A549 (cell line): ENCODE measurements at regions not wholly inside any gene's neighbourhood (a gene's known extent, or its start where the extent isn't known, plus 50 kb on each side); places are given as distances from the start of the nearest gene placed in this dataset.

Experiments used
- ATAC-seq, 2 experiments: fragments of 200-7000 bp in 1 of 2; fragments of >200 bp in 1 of 2; cut with Nextera tagmentation in 1 of 2; cut with Tn5 transposase in 1 of 2; 3 replicates each; pipeline versions ENCODE4 v1.8.0 to v1.9.1; 2018 to 2020; ENCODE audit warnings: mild to moderate bottlenecking in 1 of 2, moderate library complexity in 1 of 2
- CTCF ChIA-PET: fragments of 300-600 bp; sonication (Branson Sonifier 250); formaldehyde crosslinking; extraction: SDS; loops from one replicate; lab custom pipeline; 2021; ENCODE audit warnings: antibody characterized with exemption, inconsistent platforms; lab: Yijun Ruan, JAX
- POLR2A ChIA-PET: fragments of 350-600 bp; formaldehyde crosslinking; extraction: SDS; loops from one replicate; lab custom pipeline; 2021; ENCODE audit warnings: antibody characterized with exemption, inconsistent platforms; lab: Yijun Ruan, JAX
- DNase-seq, 2 experiments: peaks; one replicate each; pipeline versions ENCODE4 v3.0.0 to v3.0.0-alpha.2; 2011 to 2016; ENCODE audit warnings: low read depth in 1 of 2, low spot score in 1 of 2
- FAIRE-seq: peaks from 2 replicates; lab custom pipeline; 2011; peaks lifted over from hg19 to GRCh38; lab: Jason Lieb, UNC
- H3K27ac ChIP-seq, 2 experiments: fragments of >200 bp; sonication (Bioruptor Twin); formaldehyde crosslinking; 3 replicates each; pipeline ENCODE4 v1.5.1; 2016 to 2017
- H3K4me1 ChIP-seq: fragments of >200 bp; sonication (Bioruptor Twin); formaldehyde crosslinking; 3 replicates; pipeline ENCODE4 v1.6.1; 2016
- H3K4me2 ChIP-seq: fragments of >200 bp; sonication (Bioruptor Twin); formaldehyde crosslinking; 3 replicates; pipeline ENCODE4 v1.6.1; 2016
- H3K4me3 ChIP-seq: fragments of >200 bp; sonication (Bioruptor Twin); formaldehyde crosslinking; 3 replicates; pipeline ENCODE4 v1.5.1; 2016
- H3K9me3 ChIP-seq: fragments of >200 bp; sonication (Bioruptor Twin); formaldehyde crosslinking; 3 replicates; pipeline ENCODE4 v1.6.1; 2016
- E2F6 ChIP-seq: IDR thresholded peaks from 2 replicates; pipeline ENCODE4 v1.6.1; 2012; ENCODE audit warnings: low read depth, borderline replicate concordance
- ESRRA ChIP-seq: fragments of 150-350 bp; IDR thresholded peaks from 2 replicates; pipeline ENCODE4 v1.6.1; 2014; ENCODE audit warnings: mild to moderate bottlenecking, low read length, borderline replicate concordance
- FOSL2 ChIP-seq, 2 experiments: fragments of 450-650 bp in 1 of 2; fragments of >200 bp in 1 of 2; sonication (Bioruptor Twin) in 1 of 2; formaldehyde crosslinking; IDR thresholded peaks; 2 replicates each; pipeline versions ENCODE4 v1.5.0 to v1.6.1; 2016 to 2020; ENCODE audit warnings: mild to moderate bottlenecking in 1 of 2, moderate library complexity in 1 of 2
- FOXS1 ChIP-seq: fragments of 250-450 bp; sonication (Bioruptor Pico); IDR thresholded peaks from 2 replicates; pipeline ENCODE4 v1.5.0; 2020; ENCODE audit warnings: mild to moderate bottlenecking, moderate library complexity
- HES2 ChIP-seq: fragments of >200 bp; sonication (Bioruptor Twin); formaldehyde crosslinking; IDR thresholded peaks from 2 replicates; pipeline ENCODE4 v1.6.1; 2016
- HEYL ChIP-seq: fragments of 250-450 bp; sonication (Bioruptor Pico); IDR thresholded peaks from 2 replicates; pipeline ENCODE4 v1.8.0; 2021; ENCODE audit warnings: mild to moderate bottlenecking, moderate library complexity
- HOXA7 ChIP-seq: fragments of 250-450 bp; sonication (Bioruptor Pico); IDR thresholded peaks from 2 replicates; pipeline ENCODE4 v1.5.0; 2020; ENCODE audit warnings: mild to moderate bottlenecking, moderate library complexity
- HOXB5 ChIP-seq: fragments of 250-450 bp; sonication (Bioruptor Pico); IDR thresholded peaks from 2 replicates; pipeline ENCODE4 v1.5.0; 2020; ENCODE audit warnings: mild to moderate bottlenecking, moderate library complexity
- JUNB ChIP-seq: fragments of >200 bp; sonication (Bioruptor Twin); formaldehyde crosslinking; IDR thresholded peaks from 2 replicates; pipeline ENCODE4 v1.6.1; 2016
- KDM1A ChIP-seq: fragments of 200-600 bp; sonication (generic); IDR thresholded peaks from 2 replicates; pipeline ENCODE4 v1.6.1; 2016; ENCODE audit warnings: low read depth, mild to moderate bottlenecking
- MAFK ChIP-seq: fragments of 450-650 bp; IDR thresholded peaks from 2 replicates; pipeline ENCODE4 v1.6.1; 2014; ENCODE audit not compliant: partially characterized antibody
- MYC ChIP-seq: IDR thresholded peaks from 2 replicates; pipeline ENCODE4 v1.6.1; 2012; ENCODE audit warnings: mild to moderate bottlenecking, inconsistent platforms, low read length, improper control_type of control experiment, borderline replicate concordance
- NPAS2 ChIP-seq: fragments of 250-450 bp; sonication (Bioruptor Pico); IDR thresholded peaks from 2 replicates; pipeline ENCODE4 v1.8.0; 2022; ENCODE audit warnings: mild to moderate bottlenecking, moderate library complexity, borderline replicate concordance
- NR3C1 ChIP-seq: fragments of >200 bp; sonication (Bioruptor Twin); formaldehyde crosslinking; IDR thresholded peaks from 3 replicates; pipeline ENCODE4 v1.6.1; 2017
- PBX3 ChIP-seq: IDR thresholded peaks from 2 replicates; pipeline ENCODE4 v1.6.1; 2012
- PHF8 ChIP-seq: fragments of 200-600 bp; sonication (generic); IDR thresholded peaks from 2 replicates; pipeline ENCODE4 v1.6.1; 2016; ENCODE audit warnings: low read depth, mild to moderate bottlenecking, antibody characterized with exemption, moderate library complexity, borderline replicate concordance
- POLR2A ChIP-seq: IDR thresholded peaks from 2 replicates; pipeline ENCODE4 v1.6.1; 2012; ENCODE audit warnings: mild to moderate bottlenecking, low read length
- POLR2AphosphoS2 ChIP-seq: conservative IDR thresholded peaks from 2 replicates; pipeline ENCODE4 v1.6.1; 2012; ENCODE audit warnings: low read length, improper control_type of control experiment, inconsistent platforms
- REST ChIP-seq: fragments of 200-600 bp; sonication (generic); IDR thresholded peaks from 2 replicates; pipeline ENCODE4 v1.6.1; 2016; ENCODE audit warnings: antibody characterized with exemption, mild to moderate bottlenecking, moderate library complexity
- RNF2 ChIP-seq: fragments of 200-600 bp; sonication (generic); IDR thresholded peaks from 2 replicates; pipeline ENCODE4 v1.6.1; 2016; ENCODE audit warnings: low read depth, mild to moderate bottlenecking, antibody characterized with exemption, moderate library complexity, borderline replicate concordance
- SREBF2 ChIP-seq: fragments of 450-650 bp; IDR thresholded peaks from 2 replicates; pipeline ENCODE4 v1.6.1; 2014; ENCODE audit warnings: mild to moderate bottlenecking, moderate library complexity
- TP53 ChIP-seq: fragments of 250-450 bp; sonication (Bioruptor Pico); IDR thresholded peaks from 2 replicates; pipeline ENCODE4 v1.5.0; 2021; ENCODE audit warnings: mild to moderate bottlenecking, moderate library complexity
- USF2 ChIP-seq: fragments of 450-650 bp; IDR thresholded peaks from 2 replicates; pipeline ENCODE4 v1.6.1; 2014; ENCODE audit warnings: antibody characterized with exemption
- ZC3H11A ChIP-seq: fragments of 450-650 bp; IDR thresholded peaks from 2 replicates; pipeline ENCODE4 v1.6.1; 2014; ENCODE audit warnings: antibody characterized with exemption, mild to moderate bottlenecking
- ZNF302 ChIP-seq: fragments of 250-450 bp; sonication (Bioruptor Pico); IDR thresholded peaks from 2 replicates; pipeline ENCODE4 v1.9.0; 2021; ENCODE audit warnings: inconsistent platforms, mild to moderate bottlenecking, moderate library complexity
- WGBS: methylation state at CpG from one replicate; pipeline ENCODE4 v1.1.6; 2017; ENCODE audit errors: missing lambda C conversion rate; 5-methylcytosine and 5-hydroxymethylcytosine counted together

GRCh38 chr4:158025131-158025530 lies 147.7 kb downstream of the GASK1B start:
- FAIRE-seq, result no peak
- TF ChIP-seq HOXA7 (CRISPR knock-in tag), result no peak
- TF ChIP-seq PHF8, result no peak
- no peak for TF ChIP-seq HES2
- TF ChIP-seq JUNB, result no peak
- no peak for TF ChIP-seq NPAS2
- TF ChIP-seq TP53 (CRISPR knock-in tag), result no peak
- no peak for TF ChIP-seq FOXS1 (CRISPR knock-in tag)
- no peak for TF ChIP-seq POLR2AphosphoS2
- TF ChIP-seq ZC3H11A, result no peak
- TF ChIP-seq MYC, result no peak
- TF ChIP-seq ESRRA, result no peak
- no peak for TF ChIP-seq HEYL (CRISPR knock-in tag)
- TF ChIP-seq PBX3, result no peak
- no peak for TF ChIP-seq USF2
- H3K9me3 ChIP-seq, result no peaks in the 10 kb centered on the region
- peak; percentile 55 to 76; a peak in 5 of 6 replicates for ATAC-seq
- no peak overlapping the region for H3K4me3 ChIP-seq
- no peak overlapping the region for H3K4me2 ChIP-seq
- ChIA-PET POLR2A (interaction anchor here (1.3 kb wide), 1 partner anchor 9 kb away, joined by 5 read pairs; no protein-coding TSS in a partner anchor), CTCF (interaction anchor here (1.5 kb wide), 1 partner anchor 147 kb away, joined by 4 read pairs; no protein-coding TSS in a partner anchor)
- peak; percentile 14 to 29 for DNase-seq
- no peak overlapping the region for H3K27ac ChIP-seq
- H3K4me1 ChIP-seq, result peaks cover 16% of the 10 kb centered on the region
- 50% methylated on average over 1 of the region's 1 CpG for WGBS

- ATAC-seq (peak in 1 of 2 experiments; percentile 65; a peak in 2 of 6 replicates), DNase-seq (peak in 1 of 2 experiments; percentile 51), FAIRE-seq (no peak)
- POLR2A ChIA-PET, result no interaction called here
- CTCF ChIA-PET, result interaction anchor here (0.6 to 1.7 kb wide), 3 partner anchors 151 to 1269 kb away, joined by 3 to 5 read pairs (median 4); no protein-coding TSS in a partner anchor
- no peaks in the 10 kb centered on the region for H3K9me3 ChIP-seq
- TF ChIP-seq JUNB (peak; percentile 19; the same call in 1 of the 2 replicates), SREBF2 (no peak), E2F6 (no peak), ESRRA (no peak), POLR2A (no peak), ZNF302 (no peak), ZC3H11A (no peak), KDM1A (no peak), REST (no peak), FOSL2 (IDR thresholded peaks at IDR 0.05) (0 out of 2 replicates have a peak, but pooled peaks have one; percentile 28), FOSL2 (CRISPR knock-in tag; IDR thresholded peaks at IDR 0.05) (peak; percentile 6; the same call in 1 of the 2 replicates), HES2 (no peak), MAFK (no peak), NR3C1 (no peak), HOXB5 (CRISPR knock-in tag) (peak; percentile 76; the same call in 1 of the 2 replicates), RNF2 (no peak), MYC (no peak), PHF8 (no peak)
- peak overlapping the region; percentile 67 to 75 for H3K27ac ChIP-seq
- H3K4me3 ChIP-seq, result no peak overlapping the region
- H3K4me2 ChIP-seq, result peak overlapping the region; percentile 49
- H3K4me1 ChIP-seq, result peaks cover 49% of the 10 kb centered on the region
- 31% methylated on average over 5 of the region's 5 CpGs for WGBS
Measured at GRCh38 chr4:158020734-158021346, 152.0 kb downstream of the GASK1B start.
